Loucy (cell line): ENCODE measurements at regions not wholly inside any gene's neighbourhood (a gene's known extent, or its start where the extent isn't known, plus 50 kb on each side); places are given as distances from the start of the nearest gene placed in this dataset.

ENCODE experiments used
- H2AFZ ChIP-seq: fragments of 200-600 bp; sonication (generic); 2 replicates; pipeline ENCODE4 v1.6.0; 2016; ENCODE audit warnings: antibody characterized with exemption, mild to moderate bottlenecking, low read length, moderate library complexity
- H3F3A ChIP-seq: fragments of 200-600 bp; 2 replicates; pipeline ENCODE4 v1.6.0; 2016; ENCODE audit warnings: antibody characterized with exemption, low read depth, mild to moderate bottlenecking
- H3K27me3 ChIP-seq: fragments of 200-600 bp; sonication (generic); 2 replicates; pipeline ENCODE4 v1.6.1; 2014; ENCODE audit warnings: low read length, mild to moderate bottlenecking; ENCODE audit not compliant: insufficient read depth, poor library complexity, severe bottlenecking
- H3K36me3 ChIP-seq: fragments of 200-600 bp; sonication (generic); 2 replicates; pipeline ENCODE4 v1.6.1; 2016; ENCODE audit warnings: low read length; ENCODE audit not compliant: insufficient read depth
- H3K4me1 ChIP-seq: fragments of 200-600 bp; sonication (generic); 2 replicates; pipeline ENCODE4 v1.5.1; 2014; ENCODE audit warnings: low read length, mild to moderate bottlenecking; ENCODE audit not compliant: insufficient read depth, poor library complexity, severe bottlenecking
- H3K4me2 ChIP-seq: fragments of 200-600 bp; sonication (generic); 2 replicates; pipeline ENCODE4 v1.6.0; 2014; ENCODE audit warnings: antibody characterized with exemption, low read length, low read depth, mild to moderate bottlenecking; ENCODE audit not compliant: poor library complexity, severe bottlenecking
- H3K4me3 ChIP-seq: fragments of 200-600 bp; sonication (generic); 2 replicates; pipeline ENCODE4 v1.5.1; 2014; ENCODE audit warnings: low read length, mild to moderate bottlenecking, mixed read lengths; ENCODE audit not compliant: poor library complexity, severe bottlenecking
- H3K79me2 ChIP-seq: fragments of 200-600 bp; sonication (generic); 2 replicates; pipeline ENCODE4 v1.6.1; 2014; ENCODE audit warnings: low read length; ENCODE audit not compliant: insufficient read depth
- H3K9ac ChIP-seq: fragments of 200-600 bp; sonication (generic); 2 replicates; pipeline ENCODE4 v1.6.0; 2014; ENCODE audit warnings: mild to moderate bottlenecking, low read depth, low read length, moderate library complexity; ENCODE audit not compliant: poor library complexity, severe bottlenecking
- H3K9me2 ChIP-seq: fragments of 200-600 bp; sonication (generic); replicated peaks from 2 replicates; pipeline ENCODE4 v1.6.1; 2016; ENCODE audit warnings: low read depth, low read length, mixed read lengths
- H3K9me3 ChIP-seq: fragments of 200-600 bp; sonication (generic); 2 replicates; pipeline ENCODE4 v1.6.1; 2014; ENCODE audit warnings: mild to moderate bottlenecking, antibody characterized with exemption, low read length, low read depth; ENCODE audit not compliant: insufficient read depth
- H4K20me1 ChIP-seq: fragments of 200-600 bp; sonication (generic); 2 replicates; pipeline ENCODE4 v1.6.0; 2014; ENCODE audit warnings: antibody characterized with exemption, low read length, mild to moderate bottlenecking; ENCODE audit not compliant: insufficient read depth, poor library complexity, severe bottlenecking
- EZH2phosphoT487 ChIP-seq: fragments of 200-600 bp; IDR thresholded peaks from 2 replicates; pipeline ENCODE4 v1.6.1; 2018; ENCODE audit warnings: antibody characterized with exemption, mild to moderate bottlenecking, moderate library complexity, borderline replicate concordance
- TF ChIP-seq, protein P1 (sequence below): fragments of 200-600 bp; sonication (generic); conservative IDR thresholded peaks from 2 replicates; pipeline ENCODE4 v1.5.1; 2014; ENCODE audit warnings: mild to moderate bottlenecking, antibody characterized with exemption, low read length

- H3K9ac ChIP-seq = no peak overlapping the region
- H3K9me3 ChIP-seq = no peaks in the 10 kb centered on the region
- H3F3A ChIP-seq = no peaks in the 10 kb centered on the region
- H3K36me3 ChIP-seq = no peaks in the 10 kb centered on the region
- TF ChIP-seq EZH2phosphoT487 = no peak
- TF ChIP-seq, protein P1, sequence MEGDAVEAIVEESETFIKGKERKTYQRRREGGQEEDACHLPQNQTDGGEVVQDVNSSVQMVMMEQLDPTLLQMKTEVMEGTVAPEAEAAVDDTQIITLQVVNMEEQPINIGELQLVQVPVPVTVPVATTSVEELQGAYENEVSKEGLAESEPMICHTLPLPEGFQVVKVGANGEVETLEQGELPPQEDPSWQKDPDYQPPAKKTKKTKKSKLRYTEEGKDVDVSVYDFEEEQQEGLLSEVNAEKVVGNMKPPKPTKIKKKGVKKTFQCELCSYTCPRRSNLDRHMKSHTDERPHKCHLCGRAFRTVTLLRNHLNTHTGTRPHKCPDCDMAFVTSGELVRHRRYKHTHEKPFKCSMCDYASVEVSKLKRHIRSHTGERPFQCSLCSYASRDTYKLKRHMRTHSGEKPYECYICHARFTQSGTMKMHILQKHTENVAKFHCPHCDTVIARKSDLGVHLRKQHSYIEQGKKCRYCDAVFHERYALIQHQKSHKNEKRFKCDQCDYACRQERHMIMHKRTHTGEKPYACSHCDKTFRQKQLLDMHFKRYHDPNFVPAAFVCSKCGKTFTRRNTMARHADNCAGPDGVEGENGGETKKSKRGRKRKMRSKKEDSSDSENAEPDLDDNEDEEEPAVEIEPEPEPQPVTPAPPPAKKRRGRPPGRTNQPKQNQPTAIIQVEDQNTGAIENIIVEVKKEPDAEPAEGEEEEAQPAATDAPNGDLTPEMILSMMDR = no peak
- H3K4me3 ChIP-seq = no peak overlapping the region
- H4K20me1 ChIP-seq = no peaks in the 10 kb centered on the region
- no peaks in the 10 kb centered on the region for H3K9me2 ChIP-seq
- no peak overlapping the region for H3K4me2 ChIP-seq
- H3K27me3 ChIP-seq = no peaks in the 10 kb centered on the region
- H3K79me2 ChIP-seq = no peaks in the 10 kb centered on the region
- no peak overlapping the region for H2AFZ ChIP-seq
- no peaks in the 10 kb centered on the region for H3K4me1 ChIP-seq
Measured at GRCh38 chr2:40625849-40626248, 174.0 kb upstream of the SLC8A1 start.

DNA sequence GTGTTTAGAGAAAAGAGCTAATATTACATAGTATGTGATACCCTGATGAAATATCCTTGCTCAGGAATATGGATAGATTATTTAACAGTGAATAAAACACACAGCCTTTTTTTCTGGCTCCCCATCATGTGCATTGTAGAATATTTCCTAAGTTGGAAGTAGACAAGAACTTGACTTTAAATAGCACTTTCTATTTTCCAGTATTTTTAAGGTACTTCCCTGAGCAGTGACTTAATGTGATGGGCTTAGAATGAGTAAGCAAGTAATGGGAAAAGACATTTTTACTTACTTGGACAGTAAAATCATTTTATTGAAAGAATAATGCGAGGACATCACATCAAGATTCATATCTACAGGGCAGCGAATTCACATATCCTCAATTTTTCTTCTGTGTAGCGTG is 176.7 kb upstream of the SLC8A1 start:
- no peak for TF ChIP-seq EZH2phosphoT487
- TF ChIP-seq, protein P1 = no peak
- Histone ChIP-seq H3F3A (no peaks in the 10 kb centered on the region), H3K4me1 (no peaks in the 10 kb centered on the region), H3K79me2 (no peaks in the 10 kb centered on the region), H3K9ac (no peak overlapping the region), H4K20me1 (no peaks in the 10 kb centered on the region), H3K4me3 (no peak overlapping the region), H3K4me2 (no peak overlapping the region), H3K27me3 (no peaks in the 10 kb centered on the region), H2AFZ (no peak overlapping the region), H3K9me3 (no peaks in the 10 kb centered on the region), H3K9me2 (no peaks in the 10 kb centered on the region), H3K36me3 (no peaks in the 10 kb centered on the region)

DNA sequence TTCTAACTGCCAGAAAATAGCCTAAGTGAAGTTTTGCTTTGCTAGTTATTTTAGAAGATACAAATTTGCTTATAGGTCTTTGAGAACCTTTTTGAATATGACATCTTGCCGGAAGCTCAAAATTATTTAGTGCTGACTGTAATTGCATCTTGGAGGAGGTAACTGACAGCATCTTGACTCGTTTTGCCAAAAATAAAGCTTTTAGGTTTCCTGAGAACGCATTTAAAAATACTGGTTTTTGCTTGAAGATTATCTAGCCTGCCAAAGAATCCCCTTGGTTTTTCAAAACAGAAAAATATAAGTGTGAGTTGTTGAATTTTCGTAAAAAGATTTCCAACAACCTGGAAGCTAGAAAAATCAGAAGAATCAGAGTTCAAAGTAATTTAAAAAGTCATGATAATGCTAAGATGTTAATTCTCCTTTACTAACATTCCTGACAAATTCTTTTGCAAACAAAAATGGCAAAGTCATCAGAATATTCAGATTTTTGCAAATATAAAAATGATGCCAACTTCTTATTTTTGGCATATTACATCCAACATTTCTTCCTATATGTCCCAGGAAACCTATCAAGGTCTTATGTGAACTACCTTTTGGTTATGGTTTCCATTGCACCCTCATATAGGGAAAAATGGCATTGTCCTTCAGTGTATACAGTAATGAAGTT is 178.0 kb upstream of the SLC8A1 start:
- Histone ChIP-seq H3K79me2 (no peaks in the 10 kb centered on the region), H3K4me2 (no peak overlapping the region), H3K4me3 (no peak overlapping the region), H3K9me2 (no peaks in the 10 kb centered on the region), H4K20me1 (no peaks in the 10 kb centered on the region), H3K9me3 (no peaks in the 10 kb centered on the region), H3K9ac (no peak overlapping the region), H3K27me3 (no peaks in the 10 kb centered on the region), H3K36me3 (no peaks in the 10 kb centered on the region), H2AFZ (peak overlapping the region; percentile 28; the same call in 1 of the 2 replicates), H3F3A (no peaks in the 10 kb centered on the region), H3K4me1 (no peaks in the 10 kb centered on the region)
- no peak for TF ChIP-seq EZH2phosphoT487
- TF ChIP-seq, protein P1 = no peak
